ENCODE measurements at regions not wholly inside any gene's neighbourhood (a gene's known extent, or its start where the extent isn't known, plus 50 kb on each side); places are given as distances from the start of the nearest gene placed in this dataset.

GRCh38 chr2:200244111-200244510 lies 62.4 kb upstream of the SPATS2L start:
- TF ChIP-seq ZNF274 (IDR thresholded peaks at IDR 0.05; ENCODE audit: low read depth, low read length) (no peak), YY1 (IDR thresholded peaks at IDR 0.05; ENCODE audit: insufficient read depth, insufficient read length) (no peak)
